GM23338 (cell line): ENCODE measurements at regions not wholly inside any gene's neighbourhood (a gene's known extent, or its start where the extent isn't known, plus 50 kb on each side); places are given as distances from the start of the nearest gene placed in this dataset.

Experiments used
- ATAC-seq: fragments of 200-7000 bp; cut with Tn5 transposase; 3 replicates; pipeline ENCODE4 v1.9.1; 2020
- DNase-seq: peaks from one replicate; pipeline ENCODE4 v3.0.0-alpha.2; 2015; ENCODE audit warnings: low spot score
- H2AFZ ChIP-seq: fragments of 200-600 bp; sonication (generic); 2 replicates; pipeline ENCODE4 v1.8.0; 2016; ENCODE audit warnings: antibody characterized with exemption, mild to moderate bottlenecking, moderate library complexity
- H3F3A ChIP-seq: fragments of 200-600 bp; sonication (generic); replicated peaks from 2 replicates; pipeline ENCODE4 v1.8.0; 2017; ENCODE audit warnings: antibody characterized with exemption, mixed run types, low read depth
- H3K27ac ChIP-seq: fragments of 200-600 bp; sonication (generic); 2 replicates; pipeline ENCODE4 v1.6.1; 2016; ENCODE audit warnings: low read depth
- H3K27me3 ChIP-seq: fragments of 200-600 bp; sonication (generic); 2 replicates; pipeline ENCODE4 v1.8.0; 2016; ENCODE audit warnings: mild to moderate bottlenecking, mixed run types, moderate library complexity; ENCODE audit not compliant: insufficient read depth
- H3K36me3 ChIP-seq: fragments of 200-600 bp; sonication (generic); 2 replicates; pipeline ENCODE4 v1.8.0; 2016; ENCODE audit warnings: mild to moderate bottlenecking; ENCODE audit not compliant: insufficient read depth
- H3K4me1 ChIP-seq: fragments of 200-600 bp; sonication (generic); 2 replicates; pipeline ENCODE4 v1.8.0; 2016; ENCODE audit warnings: mild to moderate bottlenecking, moderate library complexity; ENCODE audit not compliant: insufficient read depth
- H3K4me2 ChIP-seq: fragments of 200-600 bp; sonication (generic); 2 replicates; pipeline ENCODE4 v1.7.1; 2017; ENCODE audit warnings: mixed run types
- H3K4me3 ChIP-seq: fragments of 200-600 bp; sonication (generic); 2 replicates; pipeline ENCODE4 v1.6.1; 2016; ENCODE audit warnings: mixed run types
- H3K79me2 ChIP-seq: fragments of 200-600 bp; sonication (generic); replicated peaks from 2 replicates; pipeline ENCODE4 v1.8.0; 2017; ENCODE audit warnings: mild to moderate bottlenecking; ENCODE audit not compliant: insufficient read depth
- H3K9me2 ChIP-seq: fragments of 200-600 bp; sonication (generic); 2 replicates; pipeline ENCODE4 v1.8.0; 2017; ENCODE audit not compliant: insufficient read depth
- H4K20me1 ChIP-seq: fragments of 200-600 bp; sonication (generic); replicated peaks from 2 replicates; pipeline ENCODE4 v1.8.0; 2017; ENCODE audit warnings: mild to moderate bottlenecking; ENCODE audit not compliant: insufficient read depth
- H3K27ac Mint-ChIP-seq: 2 replicates; pipeline ENCODE4 v1.8.0; 2020; ENCODE audit warnings: inconsistent platforms, mild to moderate bottlenecking, moderate library complexity, mixed read lengths
- H3K27me3 Mint-ChIP-seq: 3 replicates; pipeline ENCODE4 v1.8.0; 2022; ENCODE audit warnings: low read depth, mild to moderate bottlenecking, moderate library complexity, mixed read lengths, inconsistent platforms; ENCODE audit not compliant: insufficient read depth, poor library complexity
- H3K36me3 Mint-ChIP-seq: 3 replicates; pipeline ENCODE4 v1.8.0; 2021; ENCODE audit warnings: low read depth, mild to moderate bottlenecking, inconsistent platforms, moderate library complexity, mixed read lengths
- H3K4me1 Mint-ChIP-seq: 3 replicates; pipeline ENCODE4 v1.8.0; 2020; ENCODE audit warnings: mild to moderate bottlenecking, inconsistent platforms, mixed read lengths
- H3K4me3 Mint-ChIP-seq: 3 replicates; pipeline ENCODE4 v1.8.0; 2021; ENCODE audit warnings: moderate library complexity, mild to moderate bottlenecking, inconsistent platforms, mixed read lengths
- H3K9me3 Mint-ChIP-seq: 3 replicates; pipeline ENCODE4 v1.8.0; 2020; ENCODE audit warnings: moderate library complexity, mild to moderate bottlenecking, inconsistent platforms, mixed read lengths
- CREB1 ChIP-seq: fragments of 250-450 bp; sonication (Bioruptor Pico); IDR thresholded peaks from 2 replicates; pipeline ENCODE4 v1.5.0; 2020; ENCODE audit warnings: low read depth, mild to moderate bottlenecking, moderate library complexity
- CTCF ChIP-seq, 2 experiments: fragments of 200-600 bp in 1 of 2; sonication (generic) in 1 of 2; conservative IDR thresholded peaks; 2 replicates each; pipeline versions ENCODE4 v1.5.1 to v1.6.1; 2016 to 2017; ENCODE audit warnings: antibody characterized with exemption in 2 of 2, low read depth in 2 of 2, mild to moderate bottlenecking in 2 of 2, moderate library complexity in 1 of 2
- ETS1 ChIP-seq: IDR thresholded peaks from 2 replicates; pipeline ENCODE4 v1.6.1; 2016; ENCODE audit warnings: antibody characterized with exemption
- EZH2phosphoT487 ChIP-seq: fragments of 200-600 bp; sonication (generic); IDR thresholded peaks from one replicate; pipeline ENCODE4 v1.8.1; 2018; ENCODE audit warnings: antibody characterized with exemption; ENCODE audit not compliant: unreplicated experiment
- JUNB ChIP-seq: IDR thresholded peaks from one replicate; pipeline ENCODE4 v1.6.1; 2016; ENCODE audit warnings: antibody characterized with exemption; ENCODE audit not compliant: unreplicated experiment
- POLR2AphosphoS5 ChIP-seq: IDR thresholded peaks from 2 replicates; pipeline ENCODE4 v1.6.1; 2016; ENCODE audit warnings: antibody characterized with exemption, low read depth
- REST ChIP-seq: IDR thresholded peaks from one replicate; pipeline ENCODE4 v1.6.1; 2018; ENCODE audit warnings: antibody characterized with exemption; ENCODE audit not compliant: unreplicated experiment
- ZNF114 ChIP-seq: fragments of 250-450 bp; sonication (Bioruptor Pico); IDR thresholded peaks from 2 replicates; pipeline ENCODE4 v1.5.0; 2020; ENCODE audit warnings: mild to moderate bottlenecking, moderate library complexity
- ZNF331 ChIP-seq: fragments of 250-450 bp; sonication (Bioruptor Pico); IDR thresholded peaks from 2 replicates; pipeline ENCODE4 v1.5.0; 2020; ENCODE audit warnings: low read depth, mild to moderate bottlenecking, moderate library complexity

GRCh38 chr14:97270308-97270707 lies 473.1 kb downstream of the VRK1 start:
- Mint-ChIP-seq H3K27me3 (peaks cover 2% of the 10 kb centered on the region), H3K9me3 (no peaks in the 10 kb centered on the region), H3K4me3 (no peak overlapping the region), H3K36me3 (no peaks in the 10 kb centered on the region), H3K4me1 (peaks cover 22% of the 10 kb centered on the region), H3K27ac (no peak overlapping the region)
- ATAC-seq (no peak), DNase-seq (no peak)
- Histone ChIP-seq H4K20me1 (no peaks in the 10 kb centered on the region), H3K27ac (no peak overlapping the region), H3K4me3 (no peak overlapping the region), H3K36me3 (no peaks in the 10 kb centered on the region), H3K4me2 (no peak overlapping the region), H3K4me1 (peaks cover 16% of the 10 kb centered on the region), H3K9me2 (no peaks in the 10 kb centered on the region; the same call in 1 of the 2 replicates), H3F3A (no peaks in the 10 kb centered on the region), H2AFZ (no peak overlapping the region), H3K27me3 (no peaks in the 10 kb centered on the region), H3K79me2 (no peaks in the 10 kb centered on the region)
- TF ChIP-seq POLR2AphosphoS5, result no peak
- no peak for TF ChIP-seq JUNB
- no peak for TF ChIP-seq ETS1
- no peak for TF ChIP-seq ZNF114 (CRISPR knock-in tag)
- TF ChIP-seq EZH2phosphoT487, result no peak
- no peak for TF ChIP-seq REST
- TF ChIP-seq CREB1 (CRISPR knock-in tag), result no peak
- TF ChIP-seq CTCF (conservative IDR thresholded peaks at IDR 0.05; ENCODE audit: low read depth in 2 of 2), result no peak

- DNase-seq (no peak), ATAC-seq (no peak)
- H3K27me3 Mint-ChIP-seq, result peaks cover 4% of the 10 kb centered on the region
- Histone ChIP-seq H3K79me2 (no peaks in the 10 kb centered on the region), H3K9me2 (no peaks in the 10 kb centered on the region; the same call in 1 of the 2 replicates), H3K4me1 (peaks cover 16% of the 10 kb centered on the region), H4K20me1 (no peaks in the 10 kb centered on the region), H3K4me3 (no peak overlapping the region), H3K27ac (no peak overlapping the region), H3K27me3 (no peaks in the 10 kb centered on the region), H3F3A (no peaks in the 10 kb centered on the region), H2AFZ (no peak overlapping the region), H3K4me2 (no peak overlapping the region), H3K36me3 (no peaks in the 10 kb centered on the region)
- H3K27ac Mint-ChIP-seq, result no peak overlapping the region
- peaks cover 15% of the 10 kb centered on the region for H3K4me1 Mint-ChIP-seq
- no peak overlapping the region for H3K4me3 Mint-ChIP-seq
- no peaks in the 10 kb centered on the region for H3K9me3 Mint-ChIP-seq
- H3K36me3 Mint-ChIP-seq, result no peaks in the 10 kb centered on the region
- TF ChIP-seq CREB1 (CRISPR knock-in tag) (no peak), ZNF331 (no peak), EZH2phosphoT487 (no peak), POLR2AphosphoS5 (no peak), ETS1 (no peak)
These were observed 474.3 kb downstream of the VRK1 start for GRCh38 chr14:97271451-97271960.
